ENCODE measurements at regions not wholly inside any gene's neighbourhood (a gene's known extent, or its start where the extent isn't known, plus 50 kb on each side); places are given as distances from the start of the nearest gene placed in this dataset.
A peak's percentile ranks its signal among the peaks of the same experiment; 100 is the strongest.

DNA sequence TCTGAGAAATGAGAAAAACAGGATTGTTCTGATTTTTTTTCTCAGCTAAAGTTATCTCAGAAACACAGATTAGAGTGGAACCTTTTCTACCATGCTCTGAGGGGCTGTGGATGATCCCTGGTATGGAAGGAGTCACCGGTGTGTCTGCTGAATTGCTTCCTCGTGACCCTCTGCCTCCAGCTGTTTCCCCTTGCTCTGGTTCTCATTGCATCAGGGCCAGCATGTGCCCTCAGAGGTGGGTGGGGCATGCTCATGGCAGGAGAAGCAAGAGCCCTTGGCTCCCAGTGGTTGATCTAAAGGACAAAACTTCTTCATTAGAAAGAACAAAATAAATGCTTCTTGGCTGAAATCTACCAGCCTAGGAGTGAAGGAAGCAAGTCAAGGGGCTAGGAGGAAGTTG lies 183.2 kb upstream of the HMCN1 start:
- Histone ChIP-seq H3K9me1 (ENCODE audit: insufficient read depth, low read length) (no peaks in the 10 kb centered on the region), H2BK15ac (ENCODE audit: low read depth, low read length) (no peak overlapping the region), H3K4me2 (ENCODE audit: low read depth, low read length) (no peak overlapping the region), H3K27me3 (ENCODE audit: control insufficient read depth, insufficient read depth, low read length) (no peaks in the 10 kb centered on the region), H3K27ac (ENCODE audit: insufficient read depth, low read length) (no peak overlapping the region), H3K9ac (ENCODE audit: low read depth, low read length) (no peak overlapping the region), H3K4me3 (ENCODE audit: insufficient read depth, low read depth, low read length) (no peak overlapping the region), H3K4me1 (ENCODE audit: control insufficient read depth, insufficient read depth, low read length) (no peaks in the 10 kb centered on the region), H4K8ac (ENCODE audit: low read depth in 2 of 2, low read length in 2 of 2) (no peak overlapping the region), H3K9me3 (ENCODE audit: control insufficient read depth, insufficient read depth, low read length) (no peaks in the 10 kb centered on the region; the same call in 1 of the 2 replicates), H3K36me3 (ENCODE audit: control insufficient read depth, insufficient read depth, low read length) (no peaks in the 10 kb centered on the region), H4K20me1 (ENCODE audit: insufficient read depth, low read length) (no peaks in the 10 kb centered on the region), H4K5ac (ENCODE audit: low read depth, low read length) (no peak overlapping the region), H3K56ac (ENCODE audit: extremely low read depth, insufficient read depth, low read length) (no peak overlapping the region), H3K4ac (ENCODE audit: low read depth, low read length) (no peak overlapping the region), H2AK9ac (replicated peaks; ENCODE audit: low read depth, low read length, poor library complexity) (no peak overlapping the region), H3K79me1 (ENCODE audit: low read depth in 1 of 2, low read length in 2 of 2) (no peaks in the 10 kb centered on the region), H3K23ac (ENCODE audit: low read depth, low read length) (no peak overlapping the region), H2AK5ac (ENCODE audit: low read depth, low read length) (no peak overlapping the region), H3K18ac (ENCODE audit: low read depth, low read length) (no peak overlapping the region), H4K91ac (ENCODE audit: insufficient read depth, low read depth, low read length) (peak overlapping the region; percentile 41; the same call in 1 of the 2 replicates), H2BK120ac (ENCODE audit: low read depth, low read length) (no peak overlapping the region), H2AFZ (replicated peaks; ENCODE audit: low read length, poor library complexity) (no peak overlapping the region), H3K14ac (replicated peaks; ENCODE audit: low read depth, low read length) (no peak overlapping the region), H2BK20ac (ENCODE audit: low read depth, low read length) (no peak overlapping the region), H2BK5ac (ENCODE audit: low read depth, low read length, poor library complexity, severe bottlenecking) (no peak overlapping the region)
- intact Hi-C loops (cut with micrococcal nuclease) (no loop called here), dilution Hi-C loops (cut with HindIII; ENCODE audit: low sequenced_read_pairs, unreplicated experiment) (no loop called here), in situ Hi-C loops (cut with MboI; ENCODE audit: low sequenced_read_pairs) (no loop called here)
- BruUV-seq (replicated peaks), result no TSS peak
- POLR2A ChIA-PET (ENCODE audit: unreplicated experiment), result no interaction called here
- WGBS, 2 experiments (ENCODE audit: extremely low coverage in 2 of 2, insufficient read length in 1 of 2), result no CpG with 5 or more reads among the region's 2 CpGs
- CTCF ChIA-PET, result no interaction called here
- TF ChIP-seq CHD1 (IDR thresholded peaks at IDR 0.05; ENCODE audit: low read depth, low read length), result no peak
- TF ChIP-seq BHLHE40 (IDR thresholded peaks at IDR 0.05; ENCODE audit: low read depth, low read length), result no peak
- no peak for TF ChIP-seq RFX5 (IDR thresholded peaks at IDR 0.05; ENCODE audit: low read depth, low read length)
- TF ChIP-seq, protein P1, sequence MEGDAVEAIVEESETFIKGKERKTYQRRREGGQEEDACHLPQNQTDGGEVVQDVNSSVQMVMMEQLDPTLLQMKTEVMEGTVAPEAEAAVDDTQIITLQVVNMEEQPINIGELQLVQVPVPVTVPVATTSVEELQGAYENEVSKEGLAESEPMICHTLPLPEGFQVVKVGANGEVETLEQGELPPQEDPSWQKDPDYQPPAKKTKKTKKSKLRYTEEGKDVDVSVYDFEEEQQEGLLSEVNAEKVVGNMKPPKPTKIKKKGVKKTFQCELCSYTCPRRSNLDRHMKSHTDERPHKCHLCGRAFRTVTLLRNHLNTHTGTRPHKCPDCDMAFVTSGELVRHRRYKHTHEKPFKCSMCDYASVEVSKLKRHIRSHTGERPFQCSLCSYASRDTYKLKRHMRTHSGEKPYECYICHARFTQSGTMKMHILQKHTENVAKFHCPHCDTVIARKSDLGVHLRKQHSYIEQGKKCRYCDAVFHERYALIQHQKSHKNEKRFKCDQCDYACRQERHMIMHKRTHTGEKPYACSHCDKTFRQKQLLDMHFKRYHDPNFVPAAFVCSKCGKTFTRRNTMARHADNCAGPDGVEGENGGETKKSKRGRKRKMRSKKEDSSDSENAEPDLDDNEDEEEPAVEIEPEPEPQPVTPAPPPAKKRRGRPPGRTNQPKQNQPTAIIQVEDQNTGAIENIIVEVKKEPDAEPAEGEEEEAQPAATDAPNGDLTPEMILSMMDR (conservative IDR thresholded peaks at IDR 0.05; ENCODE audit: low read depth, low read length), result no peak
- TF ChIP-seq MAFK (IDR thresholded peaks at IDR 0.05; ENCODE audit: low read depth, low read length), result no peak
- TF ChIP-seq NFE2L2 (IDR thresholded peaks at IDR 0.05; ENCODE audit: low read depth, low read length), result no peak
- TF ChIP-seq RAD21 (IDR thresholded peaks at IDR 0.05; ENCODE audit: low read length), result no peak
- TF ChIP-seq RCOR1 (IDR thresholded peaks at IDR 0.05; ENCODE audit: insufficient replicate concordance, low read length), result no peak
- ATAC-seq (ENCODE audit: low read depth) (no peak), DNase-seq (no peak)

All from IMR-90 (cell line).